Prostate gland (tissue), 2 donors: ENCODE measurements at regions not wholly inside any gene's neighbourhood (a gene's known extent, or its start where the extent isn't known, plus 50 kb on each side); places are given as distances from the start of the nearest gene placed in this dataset.

Experiments
- CTCF ChIP-seq, 4 experiments: fragments of 200-600 bp in 2 of 4; fragments of 450-650 bp in 2 of 4; sonication (generic) in 2 of 4; IDR thresholded peaks; 1 replicate in 3 of 4; 2 replicates in 1 of 4; pipeline ENCODE4 v1.5.1; 2016 to 2019; ENCODE audit warnings: antibody characterized with exemption in 4 of 4, mild to moderate bottlenecking in 2 of 4, moderate library complexity in 2 of 4
- POLR2A ChIP-seq: fragments of 450-650 bp; IDR thresholded peaks from one replicate; pipeline ENCODE4 v1.6.1; 2016; ENCODE audit warnings: antibody characterized with exemption, mild to moderate bottlenecking
- POLR2AphosphoS5 ChIP-seq: sonication (generic); formaldehyde crosslinking; IDR thresholded peaks from one replicate; pipeline ENCODE4 v1.6.1; 2017; ENCODE audit warnings: antibody characterized with exemption

GRCh38 chr18:24677011-24677410, 216.6 kb downstream of the HRH4 start:
- no peak for TF ChIP-seq CTCF (IDR thresholded peaks at IDR 0.05)
- no peak for TF ChIP-seq POLR2A
- no peak for TF ChIP-seq POLR2AphosphoS5
